ENCODE measurements at regions not wholly inside any gene's neighbourhood (a gene's known extent, or its start where the extent isn't known, plus 50 kb on each side); places are given as distances from the start of the nearest gene placed in this dataset.

DNA sequence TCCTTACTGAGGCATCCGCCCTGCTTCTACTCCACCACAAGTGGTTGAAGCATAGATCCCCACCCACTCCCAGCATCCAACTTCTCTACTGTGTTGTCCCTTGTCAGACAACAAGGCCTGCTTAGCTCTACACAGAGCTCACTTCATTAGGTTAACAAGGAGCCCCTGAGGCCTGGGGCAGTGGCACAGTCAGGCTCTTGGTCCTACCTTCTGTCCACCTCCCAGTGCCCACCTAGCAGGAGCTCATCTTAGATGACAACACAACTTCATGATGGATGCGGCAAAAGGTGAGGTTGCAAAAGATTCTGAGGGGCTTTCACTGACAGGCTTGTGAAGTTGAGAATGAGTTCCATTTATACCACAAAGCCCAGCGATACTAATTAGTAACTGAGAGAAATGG lies 432.0 kb upstream of the CDH5 start:
- TF ChIP-seq EP300 (IDR thresholded peaks at IDR 0.05; ENCODE audit: borderline replicate concordance), result no peak
- TF ChIP-seq, protein P1, sequence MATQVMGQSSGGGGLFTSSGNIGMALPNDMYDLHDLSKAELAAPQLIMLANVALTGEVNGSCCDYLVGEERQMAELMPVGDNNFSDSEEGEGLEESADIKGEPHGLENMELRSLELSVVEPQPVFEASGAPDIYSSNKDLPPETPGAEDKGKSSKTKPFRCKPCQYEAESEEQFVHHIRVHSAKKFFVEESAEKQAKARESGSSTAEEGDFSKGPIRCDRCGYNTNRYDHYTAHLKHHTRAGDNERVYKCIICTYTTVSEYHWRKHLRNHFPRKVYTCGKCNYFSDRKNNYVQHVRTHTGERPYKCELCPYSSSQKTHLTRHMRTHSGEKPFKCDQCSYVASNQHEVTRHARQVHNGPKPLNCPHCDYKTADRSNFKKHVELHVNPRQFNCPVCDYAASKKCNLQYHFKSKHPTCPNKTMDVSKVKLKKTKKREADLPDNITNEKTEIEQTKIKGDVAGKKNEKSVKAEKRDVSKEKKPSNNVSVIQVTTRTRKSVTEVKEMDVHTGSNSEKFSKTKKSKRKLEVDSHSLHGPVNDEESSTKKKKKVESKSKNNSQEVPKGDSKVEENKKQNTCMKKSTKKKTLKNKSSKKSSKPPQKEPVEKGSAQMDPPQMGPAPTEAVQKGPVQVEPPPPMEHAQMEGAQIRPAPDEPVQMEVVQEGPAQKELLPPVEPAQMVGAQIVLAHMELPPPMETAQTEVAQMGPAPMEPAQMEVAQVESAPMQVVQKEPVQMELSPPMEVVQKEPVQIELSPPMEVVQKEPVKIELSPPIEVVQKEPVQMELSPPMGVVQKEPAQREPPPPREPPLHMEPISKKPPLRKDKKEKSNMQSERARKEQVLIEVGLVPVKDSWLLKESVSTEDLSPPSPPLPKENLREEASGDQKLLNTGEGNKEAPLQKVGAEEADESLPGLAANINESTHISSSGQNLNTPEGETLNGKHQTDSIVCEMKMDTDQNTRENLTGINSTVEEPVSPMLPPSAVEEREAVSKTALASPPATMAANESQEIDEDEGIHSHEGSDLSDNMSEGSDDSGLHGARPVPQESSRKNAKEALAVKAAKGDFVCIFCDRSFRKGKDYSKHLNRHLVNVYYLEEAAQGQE (IDR thresholded peaks at IDR 0.05; ENCODE audit: low read depth), result no peak
- TF ChIP-seq EGR1 (IDR thresholded peaks at IDR 0.05), result no peak
- TF ChIP-seq RAD21 (IDR thresholded peaks at IDR 0.05; ENCODE audit: low read depth), result no peak
- no peak for TF ChIP-seq FOXM1 (IDR thresholded peaks at IDR 0.05; ENCODE audit: borderline replicate concordance, low read depth)
- no peak for TF ChIP-seq YY1 (IDR thresholded peaks at IDR 0.05; ENCODE audit: low read depth)
- TF ChIP-seq CREB1 (IDR thresholded peaks at IDR 0.05; ENCODE audit: low read depth), result no peak
- no peak for TF ChIP-seq TEAD4 (IDR thresholded peaks at IDR 0.05)
- no peak for TF ChIP-seq ZBTB7A (IDR thresholded peaks at IDR 0.05; ENCODE audit: low read depth)

All from Ishikawa (cell line).